ENCODE measurements at regions not wholly inside any gene's neighbourhood (a gene's known extent, or its start where the extent isn't known, plus 50 kb on each side); places are given as distances from the start of the nearest gene placed in this dataset.

DNA sequence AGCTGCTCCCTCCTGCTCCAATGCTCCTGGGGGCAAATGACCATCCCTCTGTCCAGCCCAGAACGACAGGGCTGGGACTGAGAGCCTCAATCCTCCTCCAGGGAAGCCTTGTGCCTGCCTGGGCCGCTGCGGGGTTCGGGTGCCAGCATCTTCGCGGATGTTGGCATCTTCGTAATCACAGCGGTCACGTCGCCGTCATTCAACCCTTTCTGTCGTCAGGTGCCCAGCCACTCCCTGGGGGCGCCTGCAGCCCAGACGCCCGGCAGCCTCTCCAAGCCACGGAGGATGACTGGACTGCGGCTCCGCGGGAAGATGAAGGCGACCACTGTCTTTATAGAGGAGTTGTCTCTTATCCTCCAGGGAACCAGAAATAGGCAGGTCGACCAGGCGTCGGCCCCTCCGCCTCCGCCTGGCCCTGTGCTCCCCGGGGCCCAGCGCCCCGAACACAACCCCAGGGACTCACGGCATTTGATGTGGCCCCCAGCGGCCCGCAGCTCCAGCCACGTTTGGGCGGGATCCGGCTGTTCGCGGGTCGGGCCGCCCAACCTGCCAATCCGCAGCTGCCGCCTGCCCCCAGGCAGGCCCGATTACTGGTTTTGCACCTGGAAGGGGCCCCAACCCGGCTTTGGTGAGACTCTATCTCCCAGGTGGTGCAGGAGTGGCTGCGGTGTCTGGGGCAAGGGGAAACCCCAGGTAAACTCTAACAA lies 113.9 kb downstream of the THNSL2 start:
- DNase-seq (ENCODE audit: low read depth): no peak

DNA sequence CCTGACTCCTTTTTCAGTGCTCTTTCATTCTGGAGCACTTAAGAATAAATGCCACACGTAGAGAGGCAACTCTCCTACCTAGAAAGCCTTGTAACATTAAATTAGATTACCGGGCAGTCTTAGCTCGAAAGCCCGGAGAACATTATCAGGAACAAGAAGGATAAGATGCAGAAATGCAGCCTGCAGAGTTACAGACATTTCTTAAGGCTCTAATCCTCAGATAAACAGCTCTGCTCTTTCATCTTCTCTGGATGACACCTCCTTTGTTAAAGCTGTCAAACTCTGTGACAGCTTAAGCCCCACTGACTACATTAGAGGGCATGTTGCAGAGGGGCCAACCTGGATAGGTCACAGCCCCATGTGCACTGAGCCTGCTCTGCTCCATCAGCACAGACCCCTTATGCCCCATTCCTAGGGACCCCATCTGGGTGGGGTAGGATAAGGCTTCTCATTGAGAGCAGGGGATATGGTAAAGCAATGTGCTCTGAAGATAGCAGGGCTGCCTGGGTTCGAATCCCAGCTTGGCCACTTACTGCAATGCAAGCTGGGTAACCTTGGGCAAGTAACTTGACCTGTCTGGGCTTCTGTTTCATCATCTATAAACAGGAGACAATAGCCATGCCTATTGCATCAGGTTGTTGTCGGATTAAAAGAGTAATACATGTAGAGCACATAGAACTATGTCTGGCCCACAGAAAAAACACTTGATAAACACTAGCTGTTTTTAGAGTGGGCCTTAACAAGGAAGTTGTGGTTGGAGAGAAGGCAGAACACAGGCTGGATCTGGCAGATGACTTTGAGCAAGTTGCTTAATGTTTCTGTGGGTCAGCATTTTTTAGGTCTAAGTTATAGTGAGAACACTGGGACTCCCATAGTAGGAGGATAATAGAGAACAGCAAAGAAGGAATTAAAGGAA lies 111.4 kb downstream of the THNSL2 start:
- DNase-seq (ENCODE audit: low read depth): no peak

DNA sequence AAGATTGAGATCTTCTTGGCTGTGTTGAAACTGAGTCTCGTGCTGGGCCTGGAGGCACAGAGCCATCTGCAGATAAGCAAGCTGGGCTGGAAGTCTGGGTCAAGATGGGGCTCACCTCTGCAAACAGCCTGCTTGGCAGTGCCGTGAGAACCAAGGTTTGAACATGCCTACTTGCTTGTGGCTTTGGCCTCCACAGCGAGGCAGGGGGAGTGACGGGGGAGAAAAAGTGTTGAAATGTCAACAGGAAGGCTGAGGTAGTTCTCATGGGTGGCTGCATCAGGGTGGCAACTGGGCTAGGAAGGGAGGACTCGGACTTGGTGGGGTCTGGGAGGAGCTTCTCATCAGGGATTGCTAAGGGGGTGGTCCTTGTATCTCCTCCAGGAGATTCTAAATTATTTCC lies 99.7 kb downstream of the THNSL2 start:
- no peak for DNase-seq (ENCODE audit: low read depth)

DNA sequence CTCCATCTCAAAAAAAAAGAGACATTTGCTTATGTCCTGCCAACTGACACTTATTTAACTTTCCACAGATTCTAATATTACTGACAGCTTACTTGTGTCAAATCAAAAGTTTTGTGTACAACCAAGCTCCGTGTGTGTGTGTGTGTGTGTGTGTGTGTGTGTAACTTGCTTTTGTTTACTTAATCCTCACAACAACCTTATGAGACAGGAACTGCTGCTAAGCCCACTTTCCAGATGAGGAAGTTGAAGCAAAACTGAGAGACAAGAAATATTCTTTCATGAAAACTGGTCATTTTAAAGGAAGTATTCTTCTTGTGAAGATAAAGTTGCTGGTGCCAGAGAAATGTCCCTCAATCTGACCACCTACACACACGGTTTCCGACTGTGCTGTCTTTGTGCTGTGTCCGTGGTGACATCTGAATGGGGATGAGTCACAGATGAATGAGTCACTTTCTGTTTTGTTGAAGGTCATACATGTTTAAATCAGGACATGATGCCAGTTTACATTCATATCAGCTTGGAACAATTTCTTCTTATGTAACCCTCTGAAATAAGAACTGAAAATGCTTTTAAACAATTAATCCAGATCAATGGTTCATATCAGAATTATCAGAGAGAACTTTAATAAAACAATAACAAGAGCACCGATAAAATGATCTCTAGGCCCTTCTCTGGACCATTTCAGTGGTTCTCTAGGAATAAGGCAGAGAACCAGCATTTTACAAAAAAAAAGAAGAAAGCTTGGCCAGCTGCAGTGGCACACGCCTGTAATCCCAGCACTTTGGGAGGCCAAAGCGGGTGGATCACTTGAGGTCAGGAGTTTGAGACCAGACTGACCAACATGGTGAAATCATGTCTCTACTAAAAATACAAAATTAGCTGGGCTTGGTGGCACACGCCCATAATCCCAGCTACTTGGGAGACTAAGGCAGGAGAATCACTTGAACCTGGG lies 95.5 kb downstream of the THNSL2 start:
- DNase-seq (ENCODE audit: low read depth): peak; percentile 61

DNA sequence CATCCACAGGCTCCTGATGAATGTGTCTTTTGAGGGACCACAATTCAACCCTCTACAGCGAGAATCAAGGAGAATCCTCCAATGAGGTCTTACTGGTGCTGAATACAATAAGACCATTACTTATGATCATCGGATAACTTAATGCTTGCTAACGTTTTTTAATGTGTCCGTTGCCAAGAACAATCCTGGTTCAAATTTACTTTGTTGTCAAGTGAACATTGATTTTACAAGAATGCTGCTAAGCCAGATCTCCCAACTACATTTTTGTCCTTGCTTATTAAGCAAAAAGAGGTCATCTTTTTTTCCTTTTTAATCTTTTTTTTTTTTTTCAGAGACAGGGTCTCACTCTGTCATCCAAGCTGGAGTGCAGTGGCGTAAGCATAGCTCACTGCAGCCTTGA lies 93.7 kb downstream of the THNSL2 start:
- DNase-seq (ENCODE audit: low read depth): no peak

DNA sequence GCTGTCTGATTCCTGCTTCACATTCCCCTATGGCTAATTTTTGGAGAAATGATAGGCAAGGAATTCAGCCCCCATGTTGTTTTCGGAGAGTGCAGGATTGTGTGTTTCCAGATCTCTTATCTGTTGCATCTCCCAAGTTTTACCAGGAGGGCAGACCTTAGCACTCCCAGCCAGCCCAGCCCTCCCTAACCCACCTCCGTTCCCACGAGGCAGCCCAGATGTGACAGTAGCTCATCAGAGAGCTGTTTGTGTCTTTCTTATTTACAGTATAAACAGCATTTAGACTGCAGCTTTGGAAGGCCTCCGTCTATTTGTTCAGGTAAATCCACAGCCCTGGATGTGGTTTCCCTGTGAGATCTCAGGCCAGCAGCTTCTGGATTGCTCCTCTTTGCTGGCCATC lies 91.6 kb downstream of the THNSL2 start:
- DNase-seq (ENCODE audit: low read depth): no peak

DNA sequence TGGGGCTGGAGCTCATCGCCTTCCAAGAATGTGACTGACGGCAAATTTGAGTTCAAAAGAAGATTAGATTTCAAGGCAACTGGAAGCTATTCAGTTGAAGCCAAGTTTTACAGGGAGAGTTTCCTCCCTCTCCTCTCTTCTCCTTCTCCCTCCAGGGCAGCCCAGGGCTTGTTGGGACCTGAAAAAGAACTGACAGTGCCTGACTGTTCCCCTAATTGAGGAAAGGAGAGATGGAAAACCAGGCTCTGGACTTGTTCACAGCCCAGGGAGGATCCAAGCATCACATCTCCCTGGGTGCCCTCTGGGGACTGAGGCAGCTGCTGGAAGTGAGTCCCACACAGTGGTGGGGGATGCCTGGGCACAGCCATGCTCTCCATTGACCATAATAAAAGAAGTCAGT lies 88.1 kb downstream of the THNSL2 start:
- no peak for DNase-seq (ENCODE audit: low read depth)

DNA sequence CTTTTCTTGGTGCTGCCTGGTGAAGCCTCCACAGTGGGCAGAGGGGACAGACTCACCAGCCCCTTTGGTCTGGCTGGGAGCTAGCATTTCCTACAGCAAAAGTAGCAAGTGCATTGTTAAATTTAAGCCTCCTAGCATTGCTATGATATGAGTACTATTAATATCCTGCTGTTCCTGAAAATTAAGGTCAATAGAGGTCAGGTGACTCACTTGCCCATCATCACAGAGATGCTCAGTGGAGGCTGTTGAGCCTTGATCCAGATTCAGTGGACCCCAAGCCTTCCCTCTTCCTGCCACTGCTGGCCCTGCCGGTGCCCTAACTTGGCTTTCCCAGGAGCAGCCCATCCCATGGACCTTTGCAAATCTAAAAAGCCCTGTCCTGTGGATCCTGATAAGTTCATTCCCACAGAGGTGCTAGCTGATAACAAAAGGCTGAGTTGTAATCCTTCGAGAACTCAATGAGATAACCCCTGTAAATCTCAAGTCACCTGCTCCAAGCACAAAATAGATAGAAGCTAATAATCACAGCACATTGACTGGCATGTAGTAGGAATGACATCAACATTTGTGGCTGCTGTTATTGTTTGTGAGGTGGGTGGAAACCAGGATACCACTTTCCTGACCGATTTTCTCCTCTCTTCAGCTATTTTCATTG lies 84.4 kb downstream of the THNSL2 start:
- DNase-seq (ENCODE audit: low read depth): no peak

DNA sequence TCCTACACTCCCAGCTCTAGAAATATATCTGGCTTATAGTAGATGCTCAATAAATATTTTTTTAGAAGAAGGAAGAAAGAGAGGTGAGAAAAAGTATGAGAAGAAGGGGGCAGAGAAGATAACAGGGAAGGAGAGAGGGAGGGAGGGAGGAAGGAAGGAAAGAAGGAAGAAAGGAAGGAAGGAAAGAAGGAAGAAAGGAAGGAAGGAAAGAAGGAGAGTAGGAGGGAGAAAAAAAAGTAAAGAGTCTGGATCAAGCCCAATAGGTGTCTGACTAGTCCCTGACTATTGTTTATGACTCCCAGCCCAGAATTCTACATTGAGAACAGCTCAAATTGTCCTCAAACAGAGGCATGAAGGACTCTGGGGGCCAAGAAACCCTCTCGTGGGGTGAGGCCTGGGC lies 83.9 kb downstream of the THNSL2 start:
- no peak for DNase-seq (ENCODE audit: low read depth)

DNA sequence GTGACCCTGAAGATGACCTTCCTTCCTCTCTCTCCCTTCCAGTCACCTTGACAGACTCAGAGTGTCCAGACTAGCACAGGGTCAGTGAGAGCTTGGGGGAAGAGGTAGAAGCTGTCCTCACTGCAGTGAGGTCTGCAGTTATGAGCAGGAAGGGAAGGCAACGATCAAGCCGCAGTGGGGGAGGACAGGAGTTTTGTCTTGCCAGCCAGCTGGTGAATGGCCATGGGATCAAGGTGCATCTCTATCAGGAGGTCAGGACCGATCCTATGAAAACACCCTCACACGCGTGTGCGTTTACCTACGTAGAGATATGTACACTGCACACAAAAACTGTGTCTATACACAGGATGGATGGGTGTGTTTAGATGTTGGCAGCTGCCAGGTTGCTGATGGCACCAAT lies 83.2 kb downstream of the THNSL2 start:
- DNase-seq (ENCODE audit: low read depth): no peak

DNA sequence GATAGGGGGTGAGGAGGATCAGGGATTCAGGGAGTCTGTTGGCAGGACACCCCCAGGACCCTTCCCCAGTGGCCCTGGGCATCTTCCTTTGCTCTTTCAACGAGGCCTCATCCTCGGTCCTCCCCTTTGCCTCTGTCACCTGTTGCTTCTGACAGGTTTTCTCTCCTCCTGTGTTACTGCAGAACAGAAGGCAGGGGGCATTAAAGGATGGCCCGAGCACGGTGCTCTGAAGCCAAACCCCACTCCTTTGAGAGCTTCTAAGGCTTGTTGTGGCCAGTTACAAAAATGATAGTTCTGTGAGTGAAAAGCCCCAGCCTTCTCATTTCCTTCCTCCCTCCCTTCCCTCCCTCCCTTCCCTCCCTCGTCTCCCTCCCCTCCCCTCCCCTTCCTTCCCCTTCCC lies 82.5 kb downstream of the THNSL2 start:
- DNase-seq (ENCODE audit: low read depth): no peak

DNA sequence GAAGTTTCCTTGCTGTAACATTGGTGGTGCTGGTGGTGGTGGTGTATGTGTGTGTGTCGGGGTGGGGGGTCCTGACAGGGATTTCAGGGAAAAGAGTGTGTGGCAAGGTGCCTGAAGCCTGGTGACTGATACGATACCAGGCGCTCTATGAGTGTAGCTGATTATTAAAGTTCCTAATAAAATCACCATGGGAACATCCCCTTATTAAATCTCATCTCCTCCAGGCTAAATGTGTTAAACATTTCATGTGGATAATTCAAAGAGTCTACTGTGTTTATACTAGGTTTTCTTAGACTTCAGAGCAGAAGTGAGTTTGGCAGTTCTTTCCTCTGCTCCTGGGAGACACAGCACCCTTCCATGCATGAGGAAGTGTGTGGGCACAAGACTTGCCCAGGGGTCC lies 82.0 kb downstream of the THNSL2 start:
- no peak for DNase-seq (ENCODE audit: low read depth)

DNA sequence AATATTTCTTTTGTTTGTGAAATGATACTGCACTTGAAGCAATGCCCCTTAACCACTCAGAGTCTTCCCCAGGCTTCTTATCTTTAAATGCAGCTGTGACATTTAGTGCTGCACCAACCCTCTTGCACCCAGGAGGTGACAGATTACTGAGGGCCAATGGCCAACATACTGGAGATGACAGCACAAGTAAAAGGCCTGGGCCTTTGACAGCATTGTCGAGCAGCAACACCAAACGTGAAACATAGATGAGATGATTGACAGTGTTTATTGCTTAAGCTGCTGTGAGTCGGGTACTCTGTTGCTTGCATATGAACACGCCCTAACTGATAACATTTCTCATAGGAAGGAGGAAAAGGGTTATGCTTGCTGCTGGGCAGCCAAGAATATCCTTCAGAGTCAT lies 80.3 kb downstream of the THNSL2 start:
- no peak for DNase-seq (ENCODE audit: low read depth)

DNA sequence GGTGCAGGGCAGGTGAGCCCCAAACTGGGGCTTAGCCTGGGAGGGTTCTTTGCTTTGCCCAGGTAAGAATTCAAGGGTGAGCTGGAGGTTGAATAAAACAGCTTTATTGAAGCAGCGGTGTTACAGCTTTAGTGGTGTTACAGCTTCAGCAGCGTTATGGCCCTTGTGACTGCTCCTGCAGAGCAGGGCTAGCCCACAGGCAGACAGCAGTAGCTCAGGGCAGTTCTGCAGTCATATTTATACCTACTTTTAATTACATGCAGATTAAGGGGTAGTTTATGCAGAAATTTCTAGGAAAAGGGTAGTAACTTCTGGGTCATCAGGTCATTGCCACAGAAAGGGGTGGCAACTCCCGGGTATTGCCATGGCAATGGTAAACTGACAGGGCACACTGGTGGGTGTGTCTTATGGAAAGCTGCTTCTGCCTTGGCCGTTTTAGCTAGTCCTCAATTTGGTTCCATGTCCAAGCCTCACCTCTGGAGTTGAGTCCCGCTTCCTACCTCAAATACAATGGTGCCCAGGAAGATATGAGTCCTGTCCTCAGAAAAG lies 78.2 kb downstream of the THNSL2 start:
- no peak for DNase-seq (ENCODE audit: low read depth)

DNA sequence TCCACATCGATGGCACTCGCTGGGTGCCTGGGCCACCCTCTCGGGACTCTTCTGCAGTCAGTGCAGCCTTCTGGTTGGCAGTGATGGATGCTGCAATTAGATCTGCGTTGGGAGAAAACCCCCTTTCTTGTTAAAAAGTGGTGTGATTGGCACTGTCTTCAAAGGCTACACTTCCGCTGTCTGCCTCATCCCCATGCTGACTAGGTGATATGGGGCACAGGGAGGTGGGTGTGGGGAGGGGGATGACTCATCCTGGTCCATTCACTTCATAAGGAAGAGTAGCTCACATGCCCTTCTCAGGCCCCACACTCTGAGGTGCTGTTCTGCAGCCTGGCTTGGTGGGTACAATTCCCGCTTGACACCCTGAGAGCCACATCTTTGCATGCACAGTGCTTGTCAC lies 77.4 kb downstream of the THNSL2 start:
- no peak for DNase-seq (ENCODE audit: low read depth)

DNA sequence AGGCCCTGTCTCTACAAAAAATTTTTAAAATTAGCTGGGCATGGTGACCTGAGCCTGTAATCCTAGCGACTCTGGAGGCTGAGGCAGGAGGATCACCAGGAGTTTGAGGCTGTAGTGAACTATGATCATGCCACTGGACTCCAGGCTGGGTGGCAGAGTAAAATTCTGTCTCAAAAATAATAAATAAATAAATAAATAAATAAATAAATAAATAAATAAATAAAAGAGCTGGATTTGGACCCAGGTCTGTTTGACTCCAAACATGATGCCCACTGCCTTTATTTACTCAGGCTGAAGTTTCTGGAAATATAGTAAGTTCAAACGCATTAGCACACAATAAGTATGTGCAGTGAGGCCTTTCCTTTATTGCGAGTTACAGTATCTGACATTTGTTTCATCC lies 75.0 kb downstream of the THNSL2 start:
- DNase-seq (ENCODE audit: low read depth): no peak

DNA sequence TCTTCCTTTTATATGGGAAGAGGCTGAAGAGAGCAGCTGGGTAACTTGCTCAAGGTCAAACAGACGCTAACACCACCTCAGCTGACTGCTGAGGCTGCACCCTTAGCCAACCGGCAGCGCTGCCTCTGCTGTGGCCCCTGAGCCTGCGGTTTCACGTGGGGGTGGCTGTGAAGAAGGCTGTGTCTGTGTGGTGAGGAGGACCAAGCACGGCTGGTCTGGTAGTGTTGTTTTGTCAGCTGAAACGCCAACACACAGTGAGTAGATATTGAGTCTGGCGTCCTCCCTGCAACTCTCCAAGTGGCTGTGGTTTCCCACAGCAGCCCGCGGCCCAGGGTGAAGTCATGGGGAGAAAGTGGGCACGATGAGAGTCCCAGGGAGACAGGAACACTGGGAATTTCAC lies 69.6 kb downstream of the THNSL2 start:
- DNase-seq (ENCODE audit: low read depth): peak; percentile 48

DNA sequence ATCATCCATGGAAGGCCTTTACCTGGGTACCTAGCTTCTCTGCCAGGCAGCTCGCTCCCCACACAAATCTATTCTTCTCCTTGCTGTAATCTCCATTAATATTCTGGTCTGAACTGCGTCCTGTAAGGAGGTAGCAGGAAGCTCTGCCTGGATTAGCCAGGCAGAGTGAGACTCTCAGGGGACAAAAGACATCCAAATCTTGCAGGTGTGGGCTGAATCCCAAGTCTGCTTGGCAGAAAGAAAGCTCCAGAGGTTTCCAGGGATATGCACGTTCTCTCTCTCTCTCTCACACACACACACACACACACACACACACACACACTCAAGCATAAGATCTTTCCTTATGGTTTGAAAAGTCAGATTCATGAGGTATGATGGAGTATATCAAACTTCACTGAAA lies 66.5 kb downstream of the THNSL2 start:
- DNase-seq (ENCODE audit: low read depth): no peak
